CD1c-positive myeloid dendritic cell (primary cell): ENCODE measurements at regions not wholly inside any gene's neighbourhood (a gene's known extent, or its start where the extent isn't known, plus 50 kb on each side); places are given as distances from the start of the nearest gene placed in this dataset.
A peak's percentile ranks its signal among the peaks of the same experiment; 100 is the strongest.

Experiments
- DNase-seq: peaks from one replicate; pipeline ENCODE4 v3.0.0-alpha.2; 2016; ENCODE audit errors: extremely low spot score

GRCh38 chr9:116081435-116082115 lies 72.0 kb upstream of the PAPPA start:
- no peak for DNase-seq

- no peak for DNase-seq
Observed at GRCh38 chr9:116083837-116084236, 69.8 kb upstream of the PAPPA start.

GRCh38 chr9:116084497-116084896 lies 69.1 kb upstream of the PAPPA start:
- DNase-seq: no peak

GRCh38 chr9:116087246-116087645 lies 66.3 kb upstream of the PAPPA start:
- peak; percentile 2 for DNase-seq

- no peak for DNase-seq
Observed at GRCh38 chr9:116087751-116088194, 65.8 kb upstream of the PAPPA start.

- no peak for DNase-seq
Observed at GRCh38 chr9:116088396-116088795, 65.2 kb upstream of the PAPPA start.

GRCh38 chr9:116090030-116090770 lies 63.4 kb upstream of the PAPPA start:
- no peak for DNase-seq

GRCh38 chr9:116094846-116095245 lies 58.7 kb upstream of the PAPPA start:
- no peak for DNase-seq

- DNase-seq: no peak
Observed at GRCh38 chr9:116095403-116095802, 58.2 kb upstream of the PAPPA start.

GRCh38 chr9:116096046-116096445 lies 57.5 kb upstream of the PAPPA start:
- no peak for DNase-seq

GRCh38 chr9:116096853-116097252 lies 56.7 kb upstream of the PAPPA start:
- DNase-seq: no peak

- DNase-seq: no peak
Observed at GRCh38 chr9:116098476-116098875, 55.1 kb upstream of the PAPPA start.

GRCh38 chr9:116099821-116100220 lies 53.8 kb upstream of the PAPPA start:
- DNase-seq: no peak

- DNase-seq: no peak
Observed at GRCh38 chr9:116100711-116101121, 52.9 kb upstream of the PAPPA start.

- no peak for DNase-seq
Observed at GRCh38 chr9:116101516-116101915, 52.1 kb upstream of the PAPPA start.

- no peak for DNase-seq
Observed at GRCh38 chr9:116102596-116102995, 51.0 kb upstream of the PAPPA start.
